HCT116 (cell line): ENCODE measurements at regions not wholly inside any gene's neighbourhood (a gene's known extent, or its start where the extent isn't known, plus 50 kb on each side); places are given as distances from the start of the nearest gene placed in this dataset.

ENCODE experiments used
- ATAC-seq: fragments of 200-7000 bp; cut with Tn5 transposase; 2 replicates; pipeline ENCODE4 v1.9.1; 2020; ENCODE audit warnings: mild to moderate bottlenecking, moderate library complexity
- BruUV-seq: library from RNA; stranded (reverse); fragments of 400-500 nt; replicated peaks from 2 replicates; lab custom pipeline; 2021; lab: Mats Ljungman, UMichigan
- CTCF ChIA-PET: fragments of 300-600 bp; sonication (Branson Sonifier 250); formaldehyde crosslinking; loops from one replicate; lab custom pipeline; 2021; ENCODE audit warnings: antibody characterized with exemption; lab: Charles Lee
- POLR2A ChIA-PET: fragments of 300-600, 350-600 bp; sonication (Branson Sonifier 250); formaldehyde crosslinking; loops from one replicate; lab custom pipeline; 2021; ENCODE audit warnings: antibody characterized with exemption; lab: Charles Lee
- RAD21 ChIA-PET, 2 experiments: fragments of 300-600 bp; sonication (Branson Sonifier 250); formaldehyde crosslinking; loops; one replicate each; lab custom pipeline; 2023; ENCODE audit warnings: low total read pairs in 2 of 2; ENCODE audit not compliant: uncharacterized antibody in 2 of 2, unreplicated experiment in 2 of 2, low non-redundant PET in 1 of 2; lab: Charles Lee
- DNase-seq: peaks from one replicate; pipeline ENCODE4 v3.0.0-alpha.2; 2010; ENCODE audit warnings: low read depth, low spot score
- H2AFZ ChIP-seq: fragments of 200-600 bp; shearing (Covaris generic), sonication (generic); 2 replicates; pipeline ENCODE4 v1.6.1; 2017; ENCODE audit warnings: low read depth, mixed run types, mixed read lengths, antibody characterized with exemption, low read length; ENCODE audit not compliant: poor library complexity, severe bottlenecking
- H3K27ac ChIP-seq: 2 replicates; pipeline ENCODE4 v1.5.1; 2012; ENCODE audit warnings: low read depth, low read length
- H3K27me3 ChIP-seq: fragments of 200-600 bp; sonication (generic); 2 replicates; pipeline ENCODE4 v1.6.1; 2016; ENCODE audit warnings: mixed run types, low read length, mixed read lengths; ENCODE audit not compliant: insufficient read depth
- H3K36me3 ChIP-seq, 2 experiments: fragments of 200-500 bp in 1 of 2; fragments of 200-600 bp in 1 of 2; sonication (Bioruptor generic) in 1 of 2; sonication (generic) in 1 of 2; 2 replicates each; pipeline versions ENCODE4 v1.5.1 to v1.6.1; 2014 to 2016; ENCODE audit warnings: low read length in 2 of 2, inconsistent platforms in 1 of 2, mixed read lengths in 1 of 2, mixed run types in 1 of 2; ENCODE audit not compliant: insufficient read depth in 2 of 2, control insufficient read depth in 1 of 2
- H3K4me1 ChIP-seq, 2 experiments: fragments of 200-600 bp in 1 of 2; sonication (generic) in 1 of 2; 2 replicates each; pipeline versions ENCODE4 v1.5.1 to v1.6.1; 2012 to 2017; ENCODE audit warnings: low read length in 2 of 2, inconsistent platforms in 1 of 2, mild to moderate bottlenecking in 1 of 2, mixed read lengths in 1 of 2, mixed run types in 1 of 2, moderate library complexity in 1 of 2; ENCODE audit not compliant: insufficient read depth in 2 of 2, control insufficient read depth in 1 of 2
- H3K4me2 ChIP-seq: fragments of 200-600 bp; sonication (generic); 2 replicates; pipeline ENCODE4 v1.6.1; 2017; ENCODE audit warnings: mixed run types, low read length, mixed read lengths
- H3K4me3 ChIP-seq, 2 experiments: fragments of 200-600 bp in 1 of 2; sonication (generic) in 1 of 2; replicated peaks in 1 of 2; 2 replicates each; pipeline ENCODE4 v1.5.1; 2011 to 2016; ENCODE audit warnings: low read length in 2 of 2, control low read depth in 1 of 2, low read depth in 1 of 2, mild to moderate bottlenecking in 1 of 2, mixed read lengths in 1 of 2, mixed run types in 1 of 2
- H3K79me2 ChIP-seq: fragments of 200-600 bp; sonication (generic); 2 replicates; pipeline ENCODE4 v1.6.1; 2017; ENCODE audit warnings: mild to moderate bottlenecking, mixed run types, low read length, moderate library complexity, mixed read lengths; ENCODE audit not compliant: insufficient read depth
- H3K9ac ChIP-seq: fragments of 200-600 bp; sonication (generic); 2 replicates; pipeline ENCODE4 v1.6.1; 2016; ENCODE audit warnings: low read length, mixed read lengths
- H3K9me2 ChIP-seq: fragments of 200-600 bp; sonication (generic), shearing (Covaris generic); 2 replicates; pipeline ENCODE4 v1.6.1; 2017; ENCODE audit warnings: mixed run types, mild to moderate bottlenecking, moderate library complexity; ENCODE audit not compliant: insufficient read depth
- H3K9me3 ChIP-seq, 2 experiments: fragments of 200-500 bp in 1 of 2; fragments of 200-600 bp in 1 of 2; sonication (Bioruptor generic) in 1 of 2; sonication (generic) in 1 of 2; 2 replicates each; pipeline ENCODE4 v1.6.1; 2014 to 2017; ENCODE audit warnings: low read length in 2 of 2, mixed read lengths in 2 of 2, inconsistent platforms in 1 of 2, low read depth in 1 of 2, mild to moderate bottlenecking in 1 of 2, mixed run types in 1 of 2, moderate library complexity in 1 of 2; ENCODE audit not compliant: control insufficient read depth in 1 of 2, insufficient read depth in 1 of 2
- H4K20me1 ChIP-seq: fragments of 200-600 bp; sonication (generic), shearing (Covaris generic); 2 replicates; pipeline ENCODE4 v1.6.1; 2017; ENCODE audit warnings: mixed run types, mild to moderate bottlenecking, moderate library complexity; ENCODE audit not compliant: insufficient read depth
- FOSL1 ChIP-seq: IDR thresholded peaks from 2 replicates; pipeline ENCODE4 v1.6.1; 2012; ENCODE audit warnings: low read depth
- POLR2AphosphoS5 ChIP-seq: IDR thresholded peaks from 2 replicates; pipeline ENCODE4 v1.6.1; 2011; ENCODE audit warnings: mild to moderate bottlenecking, low read depth, low read length, moderate library complexity
- ZNF274 ChIP-seq: fragments of 200-500 bp; sonication (Bioruptor generic); IDR thresholded peaks from 2 replicates; pipeline ENCODE4 v1.6.1; 2014; ENCODE audit warnings: mild to moderate bottlenecking, low read depth, low read length, inconsistent platforms
- intact Hi-C: fragments of 100-400 bp; cut with micrococcal nuclease; formaldehyde crosslinking; loops from 2 replicates; pipeline ENCODE4 v1.10.0; 2022
- TF ChIP-seq, protein P1 (sequence below), 3 experiments: fragments of 200-600 bp in 1 of 3; sonication (generic) in 1 of 3; IDR thresholded peaks in 2 of 3; conservative IDR thresholded peaks in 1 of 3; 2 replicates each; pipeline ENCODE4 v1.5.1; 2012 to 2017; ENCODE audit warnings: low read depth in 2 of 3, low read length in 2 of 3, antibody characterized with exemption in 1 of 3, borderline replicate concordance in 1 of 3, control low read depth in 1 of 3, mild to moderate bottlenecking in 1 of 3, mixed read lengths in 1 of 3, mixed run types in 1 of 3, moderate library complexity in 1 of 3; ENCODE audit not compliant: insufficient read depth in 1 of 3
- TF ChIP-seq, protein P2 (sequence below): IDR thresholded peaks from 2 replicates; pipeline ENCODE4 v1.6.1; 2012; ENCODE audit warnings: low read depth
- TF ChIP-seq, protein P3 (sequence below): IDR thresholded peaks from 2 replicates; pipeline ENCODE4 v1.6.1; 2012
- TF ChIP-seq, protein P4 (sequence below): IDR thresholded peaks from 2 replicates; pipeline ENCODE4 v1.6.1; 2012

DNA sequence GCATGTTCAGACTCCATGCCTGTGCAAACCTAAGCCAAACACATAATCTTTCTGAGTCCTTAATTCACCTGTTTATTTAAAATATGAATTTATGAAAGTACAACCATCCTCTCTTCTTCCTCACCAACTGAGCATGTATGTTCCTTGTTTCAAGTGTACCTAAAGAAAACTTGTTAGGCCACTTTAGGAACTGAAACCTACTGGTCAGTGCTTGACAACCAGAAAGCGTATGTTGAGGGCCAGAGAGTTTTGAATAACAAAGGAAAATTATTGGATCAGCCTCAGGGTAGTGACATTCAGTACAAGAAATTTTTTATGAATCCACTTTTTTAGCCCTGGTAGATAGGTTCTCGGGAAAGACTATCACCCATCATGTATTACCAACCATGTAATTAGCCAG is 847.6 kb upstream of the CELF4 start (continued):
- no peak for TF ChIP-seq ZNF274
- TF ChIP-seq POLR2AphosphoS5 = no peak
- TF ChIP-seq, protein P1, sequence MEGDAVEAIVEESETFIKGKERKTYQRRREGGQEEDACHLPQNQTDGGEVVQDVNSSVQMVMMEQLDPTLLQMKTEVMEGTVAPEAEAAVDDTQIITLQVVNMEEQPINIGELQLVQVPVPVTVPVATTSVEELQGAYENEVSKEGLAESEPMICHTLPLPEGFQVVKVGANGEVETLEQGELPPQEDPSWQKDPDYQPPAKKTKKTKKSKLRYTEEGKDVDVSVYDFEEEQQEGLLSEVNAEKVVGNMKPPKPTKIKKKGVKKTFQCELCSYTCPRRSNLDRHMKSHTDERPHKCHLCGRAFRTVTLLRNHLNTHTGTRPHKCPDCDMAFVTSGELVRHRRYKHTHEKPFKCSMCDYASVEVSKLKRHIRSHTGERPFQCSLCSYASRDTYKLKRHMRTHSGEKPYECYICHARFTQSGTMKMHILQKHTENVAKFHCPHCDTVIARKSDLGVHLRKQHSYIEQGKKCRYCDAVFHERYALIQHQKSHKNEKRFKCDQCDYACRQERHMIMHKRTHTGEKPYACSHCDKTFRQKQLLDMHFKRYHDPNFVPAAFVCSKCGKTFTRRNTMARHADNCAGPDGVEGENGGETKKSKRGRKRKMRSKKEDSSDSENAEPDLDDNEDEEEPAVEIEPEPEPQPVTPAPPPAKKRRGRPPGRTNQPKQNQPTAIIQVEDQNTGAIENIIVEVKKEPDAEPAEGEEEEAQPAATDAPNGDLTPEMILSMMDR (IDR thresholded peaks at IDR 0.05 in 2 of 3, conservative IDR thresholded peaks at IDR 0.05 in 1 of 3; ENCODE audit: borderline replicate concordance in 1 of 3, insufficient read depth in 1 of 3, low read depth in 2 of 3, low read length in 2 of 3) = no peak
- TF ChIP-seq, protein P2, sequence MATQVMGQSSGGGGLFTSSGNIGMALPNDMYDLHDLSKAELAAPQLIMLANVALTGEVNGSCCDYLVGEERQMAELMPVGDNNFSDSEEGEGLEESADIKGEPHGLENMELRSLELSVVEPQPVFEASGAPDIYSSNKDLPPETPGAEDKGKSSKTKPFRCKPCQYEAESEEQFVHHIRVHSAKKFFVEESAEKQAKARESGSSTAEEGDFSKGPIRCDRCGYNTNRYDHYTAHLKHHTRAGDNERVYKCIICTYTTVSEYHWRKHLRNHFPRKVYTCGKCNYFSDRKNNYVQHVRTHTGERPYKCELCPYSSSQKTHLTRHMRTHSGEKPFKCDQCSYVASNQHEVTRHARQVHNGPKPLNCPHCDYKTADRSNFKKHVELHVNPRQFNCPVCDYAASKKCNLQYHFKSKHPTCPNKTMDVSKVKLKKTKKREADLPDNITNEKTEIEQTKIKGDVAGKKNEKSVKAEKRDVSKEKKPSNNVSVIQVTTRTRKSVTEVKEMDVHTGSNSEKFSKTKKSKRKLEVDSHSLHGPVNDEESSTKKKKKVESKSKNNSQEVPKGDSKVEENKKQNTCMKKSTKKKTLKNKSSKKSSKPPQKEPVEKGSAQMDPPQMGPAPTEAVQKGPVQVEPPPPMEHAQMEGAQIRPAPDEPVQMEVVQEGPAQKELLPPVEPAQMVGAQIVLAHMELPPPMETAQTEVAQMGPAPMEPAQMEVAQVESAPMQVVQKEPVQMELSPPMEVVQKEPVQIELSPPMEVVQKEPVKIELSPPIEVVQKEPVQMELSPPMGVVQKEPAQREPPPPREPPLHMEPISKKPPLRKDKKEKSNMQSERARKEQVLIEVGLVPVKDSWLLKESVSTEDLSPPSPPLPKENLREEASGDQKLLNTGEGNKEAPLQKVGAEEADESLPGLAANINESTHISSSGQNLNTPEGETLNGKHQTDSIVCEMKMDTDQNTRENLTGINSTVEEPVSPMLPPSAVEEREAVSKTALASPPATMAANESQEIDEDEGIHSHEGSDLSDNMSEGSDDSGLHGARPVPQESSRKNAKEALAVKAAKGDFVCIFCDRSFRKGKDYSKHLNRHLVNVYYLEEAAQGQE = no peak

DNA sequence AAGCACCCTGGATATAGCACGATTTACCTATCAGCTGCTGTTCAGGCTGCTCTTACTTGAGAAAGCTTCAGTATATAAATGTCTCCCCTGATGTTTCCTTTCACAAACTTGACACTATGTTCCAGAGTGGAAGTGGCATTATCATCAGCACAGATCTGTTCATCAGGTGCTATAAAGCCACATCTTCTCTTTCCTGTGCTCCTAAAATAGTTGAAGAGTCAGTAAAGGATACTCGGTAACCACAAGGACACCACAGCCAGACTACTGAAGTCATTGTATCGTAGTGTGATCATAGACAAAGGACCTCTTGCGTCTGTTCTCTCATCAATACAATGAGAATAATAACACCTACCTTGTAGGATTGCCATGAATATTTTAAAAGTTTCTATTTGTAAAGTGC is 841.0 kb upstream of the CELF4 start:
- no TSS peak for BruUV-seq
- ATAC-seq (no peak), DNase-seq (no peak)
- H3K9ac ChIP-seq = no peak overlapping the region
- ChIA-PET RAD21 (no interaction called here), CTCF (no interaction called here), POLR2A (no interaction called here)
- no peaks in the 10 kb centered on the region for H3K27me3 ChIP-seq
- no peak overlapping the region for H3K27ac ChIP-seq
- intact Hi-C loops = no loop called here
- no peaks in the 10 kb centered on the region for H3K9me3 ChIP-seq
- no peaks in the 10 kb centered on the region for H3K36me3 ChIP-seq
- H3K9me2 ChIP-seq = no peaks in the 10 kb centered on the region
- no peaks in the 10 kb centered on the region for H4K20me1 ChIP-seq
- H3K4me1 ChIP-seq = no peaks in the 10 kb centered on the region
- no peak overlapping the region for H2AFZ ChIP-seq
- H3K79me2 ChIP-seq = no peaks in the 10 kb centered on the region
- TF ChIP-seq FOSL1 = no peak
- TF ChIP-seq, protein P3, sequence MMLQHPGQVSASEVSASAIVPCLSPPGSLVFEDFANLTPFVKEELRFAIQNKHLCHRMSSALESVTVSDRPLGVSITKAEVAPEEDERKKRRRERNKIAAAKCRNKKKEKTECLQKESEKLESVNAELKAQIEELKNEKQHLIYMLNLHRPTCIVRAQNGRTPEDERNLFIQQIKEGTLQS = no peak
- TF ChIP-seq, protein P4, sequence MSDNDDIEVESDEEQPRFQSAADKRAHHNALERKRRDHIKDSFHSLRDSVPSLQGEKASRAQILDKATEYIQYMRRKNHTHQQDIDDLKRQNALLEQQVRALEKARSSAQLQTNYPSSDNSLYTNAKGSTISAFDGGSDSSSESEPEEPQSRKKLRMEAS = no peak
- TF ChIP-seq, all 23 proteins: peak for 0
- no peak overlapping the region for H3K4me3 ChIP-seq
- no peak overlapping the region for H3K4me2 ChIP-seq
